ENCODE measurements at regions not wholly inside any gene's neighbourhood (a gene's known extent, or its start where the extent isn't known, plus 50 kb on each side); places are given as distances from the start of the nearest gene placed in this dataset.

DNA sequence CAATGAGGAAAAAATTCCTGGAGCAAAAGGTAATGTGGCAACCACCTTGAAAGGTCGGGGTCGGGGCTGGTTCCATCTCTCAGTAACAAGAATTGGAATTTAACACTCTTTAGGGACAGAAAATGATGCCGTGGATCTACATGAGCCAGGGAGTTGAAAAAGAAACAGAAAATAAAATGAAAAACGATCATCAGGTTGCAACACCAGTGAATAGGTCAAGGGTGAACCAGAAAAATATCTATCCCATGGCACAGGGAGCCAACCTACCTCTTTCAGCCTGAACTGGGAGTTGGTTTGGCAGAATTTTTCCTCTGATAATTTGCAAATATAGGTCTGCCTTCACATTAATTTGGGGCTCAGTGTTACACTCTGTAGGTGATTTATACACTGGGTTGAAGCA is 93.7 kb downstream of the C4orf33 start:
- TF ChIP-seq, protein P1, sequence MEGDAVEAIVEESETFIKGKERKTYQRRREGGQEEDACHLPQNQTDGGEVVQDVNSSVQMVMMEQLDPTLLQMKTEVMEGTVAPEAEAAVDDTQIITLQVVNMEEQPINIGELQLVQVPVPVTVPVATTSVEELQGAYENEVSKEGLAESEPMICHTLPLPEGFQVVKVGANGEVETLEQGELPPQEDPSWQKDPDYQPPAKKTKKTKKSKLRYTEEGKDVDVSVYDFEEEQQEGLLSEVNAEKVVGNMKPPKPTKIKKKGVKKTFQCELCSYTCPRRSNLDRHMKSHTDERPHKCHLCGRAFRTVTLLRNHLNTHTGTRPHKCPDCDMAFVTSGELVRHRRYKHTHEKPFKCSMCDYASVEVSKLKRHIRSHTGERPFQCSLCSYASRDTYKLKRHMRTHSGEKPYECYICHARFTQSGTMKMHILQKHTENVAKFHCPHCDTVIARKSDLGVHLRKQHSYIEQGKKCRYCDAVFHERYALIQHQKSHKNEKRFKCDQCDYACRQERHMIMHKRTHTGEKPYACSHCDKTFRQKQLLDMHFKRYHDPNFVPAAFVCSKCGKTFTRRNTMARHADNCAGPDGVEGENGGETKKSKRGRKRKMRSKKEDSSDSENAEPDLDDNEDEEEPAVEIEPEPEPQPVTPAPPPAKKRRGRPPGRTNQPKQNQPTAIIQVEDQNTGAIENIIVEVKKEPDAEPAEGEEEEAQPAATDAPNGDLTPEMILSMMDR (IDR thresholded peaks at IDR 0.05): no peak
- no peak for TF ChIP-seq POLR2A (IDR thresholded peaks at IDR 0.05)
